GM23338 (cell line): ENCODE measurements at regions not wholly inside any gene's neighbourhood (a gene's known extent, or its start where the extent isn't known, plus 50 kb on each side); places are given as distances from the start of the nearest gene placed in this dataset.

Experiments
- ATAC-seq: fragments of 200-7000 bp; cut with Tn5 transposase; 3 replicates; pipeline ENCODE4 v1.9.1; 2020
- DNase-seq: peaks from one replicate; pipeline ENCODE4 v3.0.0-alpha.2; 2015; ENCODE audit warnings: low spot score
- H2AFZ ChIP-seq: fragments of 200-600 bp; sonication (generic); 2 replicates; pipeline ENCODE4 v1.8.0; 2016; ENCODE audit warnings: antibody characterized with exemption, mild to moderate bottlenecking, moderate library complexity
- H3F3A ChIP-seq: fragments of 200-600 bp; sonication (generic); replicated peaks from 2 replicates; pipeline ENCODE4 v1.8.0; 2017; ENCODE audit warnings: antibody characterized with exemption, mixed run types, low read depth
- H3K27ac ChIP-seq: fragments of 200-600 bp; sonication (generic); 2 replicates; pipeline ENCODE4 v1.6.1; 2016; ENCODE audit warnings: low read depth
- H3K27me3 ChIP-seq: fragments of 200-600 bp; sonication (generic); 2 replicates; pipeline ENCODE4 v1.8.0; 2016; ENCODE audit warnings: mild to moderate bottlenecking, mixed run types, moderate library complexity; ENCODE audit not compliant: insufficient read depth
- H3K36me3 ChIP-seq: fragments of 200-600 bp; sonication (generic); 2 replicates; pipeline ENCODE4 v1.8.0; 2016; ENCODE audit warnings: mild to moderate bottlenecking; ENCODE audit not compliant: insufficient read depth
- H3K4me1 ChIP-seq: fragments of 200-600 bp; sonication (generic); 2 replicates; pipeline ENCODE4 v1.8.0; 2016; ENCODE audit warnings: mild to moderate bottlenecking, moderate library complexity; ENCODE audit not compliant: insufficient read depth
- H3K4me2 ChIP-seq: fragments of 200-600 bp; sonication (generic); 2 replicates; pipeline ENCODE4 v1.7.1; 2017; ENCODE audit warnings: mixed run types
- H3K4me3 ChIP-seq: fragments of 200-600 bp; sonication (generic); 2 replicates; pipeline ENCODE4 v1.6.1; 2016; ENCODE audit warnings: mixed run types
- H3K79me2 ChIP-seq: fragments of 200-600 bp; sonication (generic); replicated peaks from 2 replicates; pipeline ENCODE4 v1.8.0; 2017; ENCODE audit warnings: mild to moderate bottlenecking; ENCODE audit not compliant: insufficient read depth
- H3K9me2 ChIP-seq: fragments of 200-600 bp; sonication (generic); 2 replicates; pipeline ENCODE4 v1.8.0; 2017; ENCODE audit not compliant: insufficient read depth
- H4K20me1 ChIP-seq: fragments of 200-600 bp; sonication (generic); replicated peaks from 2 replicates; pipeline ENCODE4 v1.8.0; 2017; ENCODE audit warnings: mild to moderate bottlenecking; ENCODE audit not compliant: insufficient read depth
- H3K27ac Mint-ChIP-seq: 2 replicates; pipeline ENCODE4 v1.8.0; 2020; ENCODE audit warnings: inconsistent platforms, mild to moderate bottlenecking, moderate library complexity, mixed read lengths
- H3K27me3 Mint-ChIP-seq: 3 replicates; pipeline ENCODE4 v1.8.0; 2022; ENCODE audit warnings: low read depth, mild to moderate bottlenecking, moderate library complexity, mixed read lengths, inconsistent platforms; ENCODE audit not compliant: insufficient read depth, poor library complexity
- H3K36me3 Mint-ChIP-seq: 3 replicates; pipeline ENCODE4 v1.8.0; 2021; ENCODE audit warnings: low read depth, mild to moderate bottlenecking, inconsistent platforms, moderate library complexity, mixed read lengths
- H3K4me1 Mint-ChIP-seq: 3 replicates; pipeline ENCODE4 v1.8.0; 2020; ENCODE audit warnings: mild to moderate bottlenecking, inconsistent platforms, mixed read lengths
- H3K4me3 Mint-ChIP-seq: 3 replicates; pipeline ENCODE4 v1.8.0; 2021; ENCODE audit warnings: moderate library complexity, mild to moderate bottlenecking, inconsistent platforms, mixed read lengths
- H3K9me3 Mint-ChIP-seq: 3 replicates; pipeline ENCODE4 v1.8.0; 2020; ENCODE audit warnings: moderate library complexity, mild to moderate bottlenecking, inconsistent platforms, mixed read lengths
- CREB1 ChIP-seq: fragments of 250-450 bp; sonication (Bioruptor Pico); IDR thresholded peaks from 2 replicates; pipeline ENCODE4 v1.5.0; 2020; ENCODE audit warnings: low read depth, mild to moderate bottlenecking, moderate library complexity
- ETS1 ChIP-seq: IDR thresholded peaks from 2 replicates; pipeline ENCODE4 v1.6.1; 2016; ENCODE audit warnings: antibody characterized with exemption
- EZH2 ChIP-seq: fragments of 200-600 bp; sonication (generic); IDR thresholded peaks from one replicate; pipeline ENCODE4 v1.8.0; 2017; ENCODE audit warnings: antibody characterized with exemption, mild to moderate bottlenecking, low read depth; ENCODE audit not compliant: unreplicated experiment
- EZH2phosphoT487 ChIP-seq: fragments of 200-600 bp; sonication (generic); IDR thresholded peaks from one replicate; pipeline ENCODE4 v1.8.1; 2018; ENCODE audit warnings: antibody characterized with exemption; ENCODE audit not compliant: unreplicated experiment
- JUNB ChIP-seq: IDR thresholded peaks from one replicate; pipeline ENCODE4 v1.6.1; 2016; ENCODE audit warnings: antibody characterized with exemption; ENCODE audit not compliant: unreplicated experiment
- POLR2AphosphoS5 ChIP-seq: IDR thresholded peaks from 2 replicates; pipeline ENCODE4 v1.6.1; 2016; ENCODE audit warnings: antibody characterized with exemption, low read depth
- STAT1 ChIP-seq: IDR thresholded peaks from one replicate; pipeline ENCODE4 v1.6.1; 2016; ENCODE audit warnings: antibody characterized with exemption; ENCODE audit not compliant: unreplicated experiment
- ZNF114 ChIP-seq: fragments of 250-450 bp; sonication (Bioruptor Pico); IDR thresholded peaks from 2 replicates; pipeline ENCODE4 v1.5.0; 2020; ENCODE audit warnings: mild to moderate bottlenecking, moderate library complexity
- TF ChIP-seq, protein P1 (sequence below), 2 experiments: fragments of 200-600 bp in 1 of 2; sonication (generic) in 1 of 2; conservative IDR thresholded peaks; 2 replicates each; pipeline versions ENCODE4 v1.5.1 to v1.6.1; 2016 to 2017; ENCODE audit warnings: antibody characterized with exemption in 2 of 2, low read depth in 2 of 2, mild to moderate bottlenecking in 2 of 2, moderate library complexity in 1 of 2
- TF ChIP-seq, protein P2 (sequence below): IDR thresholded peaks from one replicate; pipeline ENCODE4 v1.6.1; 2018; ENCODE audit warnings: antibody characterized with exemption; ENCODE audit not compliant: unreplicated experiment

- Histone ChIP-seq H3F3A (0 out of 2 replicates have a peak, but pooled peaks cover 7% of the 10 kb centered on the region), H4K20me1 (no peaks in the 10 kb centered on the region), H2AFZ (no peak overlapping the region), H3K27me3 (no peaks in the 10 kb centered on the region), H3K9me2 (no peaks in the 10 kb centered on the region), H3K4me1 (no peaks in the 10 kb centered on the region), H3K36me3 (no peaks in the 10 kb centered on the region), H3K79me2 (no peaks in the 10 kb centered on the region), H3K4me2 (no peak overlapping the region), H3K4me3 (no peak overlapping the region), H3K27ac (no peak overlapping the region)
- no peak overlapping the region for H3K27ac Mint-ChIP-seq
- ATAC-seq (no peak), DNase-seq (no peak)
- peaks cover 5% of the 10 kb centered on the region for H3K4me1 Mint-ChIP-seq
- H3K27me3 Mint-ChIP-seq = peaks cover 6% of the 10 kb centered on the region
- peaks cover 19% of the 10 kb centered on the region for H3K9me3 Mint-ChIP-seq
- H3K4me3 Mint-ChIP-seq = no peak overlapping the region
- TF ChIP-seq ZNF114 (CRISPR knock-in tag) (no peak), POLR2AphosphoS5 (no peak), EZH2 (no peak), CREB1 (no peak), ETS1 (no peak)
- TF ChIP-seq, protein P1, sequence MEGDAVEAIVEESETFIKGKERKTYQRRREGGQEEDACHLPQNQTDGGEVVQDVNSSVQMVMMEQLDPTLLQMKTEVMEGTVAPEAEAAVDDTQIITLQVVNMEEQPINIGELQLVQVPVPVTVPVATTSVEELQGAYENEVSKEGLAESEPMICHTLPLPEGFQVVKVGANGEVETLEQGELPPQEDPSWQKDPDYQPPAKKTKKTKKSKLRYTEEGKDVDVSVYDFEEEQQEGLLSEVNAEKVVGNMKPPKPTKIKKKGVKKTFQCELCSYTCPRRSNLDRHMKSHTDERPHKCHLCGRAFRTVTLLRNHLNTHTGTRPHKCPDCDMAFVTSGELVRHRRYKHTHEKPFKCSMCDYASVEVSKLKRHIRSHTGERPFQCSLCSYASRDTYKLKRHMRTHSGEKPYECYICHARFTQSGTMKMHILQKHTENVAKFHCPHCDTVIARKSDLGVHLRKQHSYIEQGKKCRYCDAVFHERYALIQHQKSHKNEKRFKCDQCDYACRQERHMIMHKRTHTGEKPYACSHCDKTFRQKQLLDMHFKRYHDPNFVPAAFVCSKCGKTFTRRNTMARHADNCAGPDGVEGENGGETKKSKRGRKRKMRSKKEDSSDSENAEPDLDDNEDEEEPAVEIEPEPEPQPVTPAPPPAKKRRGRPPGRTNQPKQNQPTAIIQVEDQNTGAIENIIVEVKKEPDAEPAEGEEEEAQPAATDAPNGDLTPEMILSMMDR (conservative IDR thresholded peaks at IDR 0.05; ENCODE audit: low read depth in 2 of 2) = no peak
- TF ChIP-seq, protein P2, sequence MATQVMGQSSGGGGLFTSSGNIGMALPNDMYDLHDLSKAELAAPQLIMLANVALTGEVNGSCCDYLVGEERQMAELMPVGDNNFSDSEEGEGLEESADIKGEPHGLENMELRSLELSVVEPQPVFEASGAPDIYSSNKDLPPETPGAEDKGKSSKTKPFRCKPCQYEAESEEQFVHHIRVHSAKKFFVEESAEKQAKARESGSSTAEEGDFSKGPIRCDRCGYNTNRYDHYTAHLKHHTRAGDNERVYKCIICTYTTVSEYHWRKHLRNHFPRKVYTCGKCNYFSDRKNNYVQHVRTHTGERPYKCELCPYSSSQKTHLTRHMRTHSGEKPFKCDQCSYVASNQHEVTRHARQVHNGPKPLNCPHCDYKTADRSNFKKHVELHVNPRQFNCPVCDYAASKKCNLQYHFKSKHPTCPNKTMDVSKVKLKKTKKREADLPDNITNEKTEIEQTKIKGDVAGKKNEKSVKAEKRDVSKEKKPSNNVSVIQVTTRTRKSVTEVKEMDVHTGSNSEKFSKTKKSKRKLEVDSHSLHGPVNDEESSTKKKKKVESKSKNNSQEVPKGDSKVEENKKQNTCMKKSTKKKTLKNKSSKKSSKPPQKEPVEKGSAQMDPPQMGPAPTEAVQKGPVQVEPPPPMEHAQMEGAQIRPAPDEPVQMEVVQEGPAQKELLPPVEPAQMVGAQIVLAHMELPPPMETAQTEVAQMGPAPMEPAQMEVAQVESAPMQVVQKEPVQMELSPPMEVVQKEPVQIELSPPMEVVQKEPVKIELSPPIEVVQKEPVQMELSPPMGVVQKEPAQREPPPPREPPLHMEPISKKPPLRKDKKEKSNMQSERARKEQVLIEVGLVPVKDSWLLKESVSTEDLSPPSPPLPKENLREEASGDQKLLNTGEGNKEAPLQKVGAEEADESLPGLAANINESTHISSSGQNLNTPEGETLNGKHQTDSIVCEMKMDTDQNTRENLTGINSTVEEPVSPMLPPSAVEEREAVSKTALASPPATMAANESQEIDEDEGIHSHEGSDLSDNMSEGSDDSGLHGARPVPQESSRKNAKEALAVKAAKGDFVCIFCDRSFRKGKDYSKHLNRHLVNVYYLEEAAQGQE = no peak
- H3K36me3 Mint-ChIP-seq = peaks cover 9% of the 10 kb centered on the region
Observed at GRCh38 chr17:78305801-78306200, 54.1 kb downstream of the SOCS3 start.

DNA sequence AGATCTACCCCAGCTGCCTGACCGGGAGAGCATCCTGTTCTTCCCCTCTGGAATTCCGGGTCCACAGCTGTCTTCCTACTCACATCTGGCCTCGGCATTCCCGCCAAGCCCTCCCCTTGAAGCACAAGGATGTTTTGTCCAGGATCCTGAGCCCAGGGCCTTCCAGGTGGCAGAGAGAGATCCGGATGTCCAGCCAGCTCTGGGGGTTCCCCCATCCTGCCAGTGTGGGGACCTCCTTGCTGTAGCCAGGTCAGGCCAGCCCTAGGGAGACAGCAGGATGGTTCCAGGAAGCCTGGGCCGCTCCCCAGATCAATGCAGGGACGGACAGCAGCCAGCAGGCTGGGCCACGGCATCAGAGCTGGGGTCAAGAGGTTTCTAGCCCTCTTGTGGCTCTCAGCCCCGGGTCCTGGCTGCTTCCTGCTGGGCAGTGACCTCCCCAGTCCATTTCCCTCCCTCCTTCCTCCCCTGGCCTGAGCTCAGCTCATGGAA, 55.3 kb downstream of the SOCS3 start:
- Mint-ChIP-seq H3K4me3 (no peak overlapping the region), H3K27me3 (peaks cover 8% of the 10 kb centered on the region), H3K27ac (no peak overlapping the region), H3K36me3 (peaks cover 9% of the 10 kb centered on the region), H3K9me3 (peaks cover 19% of the 10 kb centered on the region), H3K4me1 (peaks cover 9% of the 10 kb centered on the region)
- no peaks in the 10 kb centered on the region for H3K27me3 ChIP-seq
- no peak overlapping the region for H3K4me2 ChIP-seq
- no peaks in the 10 kb centered on the region for H3K36me3 ChIP-seq
- no peaks in the 10 kb centered on the region for H3K4me1 ChIP-seq
- H3K27ac ChIP-seq = no peak overlapping the region
- TF ChIP-seq, protein P2 = no peak
- TF ChIP-seq ETS1 (no peak), POLR2AphosphoS5 (no peak), ZNF114 (CRISPR knock-in tag) (no peak), STAT1 (no peak), JUNB (no peak), EZH2phosphoT487 (no peak)
- no peak overlapping the region for H2AFZ ChIP-seq
- no peak for DNase-seq
- H3K79me2 ChIP-seq = no peaks in the 10 kb centered on the region
- H3F3A ChIP-seq = 0 out of 2 replicates have a peak, but pooled peaks cover 7% of the 10 kb centered on the region
- ATAC-seq = no peak
- no peaks in the 10 kb centered on the region for H3K9me2 ChIP-seq
- H4K20me1 ChIP-seq = no peaks in the 10 kb centered on the region
- H3K4me3 ChIP-seq = no peak overlapping the region
